DMS79 (cell line): ENCODE measurements at regions not wholly inside any gene's neighbourhood (a gene's known extent, or its start where the extent isn't known, plus 50 kb on each side); places are given as distances from the start of the nearest gene placed in this dataset.
"Not testable (repeated sequence)": the region's sequence is repeated elsewhere in the genome, so short reads cannot be mapped to it uniquely, and the experiment has no call there.

Experiments used
- DNase-seq: peaks from one replicate; lab custom pipeline; 2025; lab: John Stamatoyannopoulos, UW

DNA sequence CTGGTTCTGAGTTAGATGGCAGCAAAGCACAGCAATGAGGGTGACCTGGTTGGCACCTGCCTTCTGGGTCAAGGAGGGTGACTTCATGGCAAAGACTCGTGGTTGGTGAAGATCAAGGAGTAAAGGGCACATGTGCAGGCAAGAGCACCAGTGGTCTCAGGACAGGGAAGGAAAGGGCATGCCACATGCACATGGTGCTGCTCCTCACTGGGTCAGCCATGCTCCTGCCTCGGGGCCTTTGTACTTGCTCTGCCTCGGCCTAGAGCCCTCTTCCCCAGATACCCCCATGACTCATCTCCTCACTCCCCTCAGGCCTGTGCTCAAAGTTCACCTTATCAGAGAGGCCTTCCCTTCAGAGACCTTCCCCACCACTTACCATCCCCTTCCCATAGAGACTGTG lies 106.7 kb upstream of the KDM7A start:
- DNase-seq: no peak

DNA sequence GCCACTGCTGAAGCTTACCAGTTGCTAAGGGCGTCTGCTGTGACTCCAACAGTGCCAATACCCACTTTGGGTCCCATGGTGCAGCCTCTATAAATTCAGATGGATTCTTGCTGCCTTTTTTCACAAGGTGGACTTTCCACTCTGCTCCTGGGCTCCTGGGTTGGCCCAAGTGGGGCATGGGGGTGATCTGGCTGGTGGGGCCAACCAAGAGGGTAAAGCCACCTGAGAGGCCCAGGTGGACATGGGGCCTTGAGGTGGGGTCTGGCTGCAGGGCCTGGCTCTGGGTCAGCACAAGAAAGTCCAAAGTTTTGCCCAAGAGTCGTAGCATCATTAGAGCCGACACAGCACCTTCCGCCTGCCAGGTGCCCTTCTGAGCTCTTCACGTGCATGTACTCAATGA lies 105.2 kb upstream of the KDM7A start:
- DNase-seq: no peak

DNA sequence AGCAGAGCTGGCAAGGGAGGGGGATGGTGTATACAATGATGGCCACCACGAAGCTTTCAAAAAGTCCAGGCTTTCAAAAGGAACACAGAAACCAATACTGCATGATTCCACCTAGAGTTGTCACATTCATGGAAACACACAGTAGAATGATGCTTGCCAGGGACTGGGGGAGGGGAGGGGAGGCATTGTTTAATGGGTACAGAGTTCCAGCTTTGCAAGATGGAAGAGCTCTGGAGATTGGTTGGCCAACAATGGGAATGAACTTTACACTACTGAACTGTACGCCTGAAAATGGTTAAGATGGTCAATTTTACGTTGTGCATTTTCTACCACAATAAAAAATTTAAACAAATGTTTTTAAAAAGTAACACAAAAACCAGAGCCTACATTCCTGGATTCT lies 104.5 kb upstream of the KDM7A start:
- DNase-seq: no peak

DNA sequence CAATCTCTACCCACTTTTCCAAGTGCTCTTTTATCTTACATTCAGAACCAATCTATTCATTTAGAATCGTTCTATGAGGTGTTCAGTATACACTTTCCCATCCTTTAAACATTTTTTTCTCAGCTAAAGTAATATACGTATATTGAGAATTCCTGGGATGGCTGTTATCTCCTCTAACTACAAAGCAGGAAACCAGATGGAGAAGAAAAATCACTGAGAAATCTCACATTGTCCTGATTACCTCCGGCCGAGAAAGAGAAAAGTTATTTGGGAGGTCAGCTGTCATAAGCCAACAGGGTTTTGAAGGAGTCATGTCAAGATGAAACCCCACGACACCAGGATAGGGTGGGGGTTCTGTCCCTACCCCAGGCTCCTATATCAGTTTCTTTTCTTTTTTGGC lies 99.2 kb upstream of the KDM7A start:
- DNase-seq: no peak

DNA sequence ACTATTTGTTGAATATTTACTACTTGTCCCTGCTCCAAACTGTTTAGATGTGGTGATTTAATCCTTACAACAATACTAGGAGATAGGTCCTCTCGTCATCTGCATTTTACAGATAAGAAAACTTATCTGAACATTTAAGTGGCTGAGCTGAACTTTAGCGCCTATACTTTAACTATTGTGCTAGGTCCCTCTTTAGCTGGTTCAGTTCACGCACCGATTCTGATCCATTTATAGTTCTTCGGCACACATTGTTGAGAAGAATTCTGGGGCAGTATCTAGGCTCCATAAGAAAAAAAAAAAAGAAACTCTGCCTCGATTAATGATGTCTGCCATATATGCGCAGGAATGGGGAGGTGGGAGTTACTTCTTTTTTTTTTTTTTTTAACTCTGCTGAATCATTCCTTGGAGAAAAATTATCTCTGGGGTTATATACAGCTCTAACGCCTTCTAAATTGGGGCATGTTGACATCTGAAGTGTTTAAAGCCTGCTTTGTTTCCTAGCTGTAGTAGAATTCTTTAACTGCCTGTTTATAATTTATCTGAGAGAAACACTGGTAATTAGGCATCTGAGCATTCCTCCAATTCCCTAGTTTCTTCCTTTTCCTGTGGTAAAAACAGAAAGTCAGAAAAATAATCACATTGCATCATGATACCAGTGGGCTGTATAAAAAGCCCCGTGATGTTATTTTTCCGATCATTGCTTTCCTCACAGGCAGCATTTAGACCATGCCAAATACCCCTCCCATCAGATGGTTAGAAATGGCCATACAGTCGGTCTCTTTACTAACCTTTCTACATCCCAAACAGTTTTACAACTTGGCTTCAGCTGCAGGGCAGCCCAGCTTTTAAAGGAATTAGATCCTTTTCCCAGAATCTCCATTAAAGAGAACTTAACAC lies 98.5 kb upstream of the KDM7A start:
- no peak for DNase-seq

DNA sequence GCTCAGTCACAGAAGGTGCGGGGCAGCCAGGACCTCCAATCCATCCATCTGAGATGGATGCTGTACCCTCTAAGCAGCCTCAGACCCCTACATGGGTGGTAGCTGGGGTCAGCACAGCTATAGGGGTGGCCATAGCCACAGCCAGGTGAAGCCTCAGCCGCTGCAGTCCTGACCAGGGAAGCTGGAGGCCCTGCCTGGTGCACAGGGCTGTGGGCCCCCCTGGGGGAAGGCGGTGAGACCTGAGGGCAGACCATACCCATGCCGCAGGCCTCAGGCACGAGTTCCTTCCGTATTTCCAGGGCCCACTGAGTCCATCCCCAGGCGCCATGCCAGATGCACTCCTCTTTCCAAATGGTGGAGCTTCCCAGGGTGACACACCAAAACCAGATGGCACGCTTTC lies 96.6 kb upstream of the KDM7A start:
- DNase-seq: no peak

DNA sequence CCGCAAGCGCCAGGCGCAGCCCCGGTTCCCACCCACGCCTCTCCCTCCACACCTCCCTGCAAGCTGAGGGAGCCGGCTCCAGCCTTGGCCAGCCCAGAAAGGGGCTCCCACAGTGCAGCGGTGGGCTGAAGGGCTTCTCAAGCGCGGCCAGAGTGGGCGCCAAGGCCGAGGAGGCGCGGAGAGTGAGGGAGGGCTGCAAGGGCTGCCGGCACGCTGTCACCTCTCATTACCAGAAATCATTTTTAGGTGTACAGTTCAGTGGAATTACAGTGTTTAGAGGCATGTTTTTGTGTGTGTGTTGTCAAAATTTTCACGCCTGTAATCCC lies 94.8 kb upstream of the KDM7A start:
- DNase-seq: not testable (repeated sequence)

DNA sequence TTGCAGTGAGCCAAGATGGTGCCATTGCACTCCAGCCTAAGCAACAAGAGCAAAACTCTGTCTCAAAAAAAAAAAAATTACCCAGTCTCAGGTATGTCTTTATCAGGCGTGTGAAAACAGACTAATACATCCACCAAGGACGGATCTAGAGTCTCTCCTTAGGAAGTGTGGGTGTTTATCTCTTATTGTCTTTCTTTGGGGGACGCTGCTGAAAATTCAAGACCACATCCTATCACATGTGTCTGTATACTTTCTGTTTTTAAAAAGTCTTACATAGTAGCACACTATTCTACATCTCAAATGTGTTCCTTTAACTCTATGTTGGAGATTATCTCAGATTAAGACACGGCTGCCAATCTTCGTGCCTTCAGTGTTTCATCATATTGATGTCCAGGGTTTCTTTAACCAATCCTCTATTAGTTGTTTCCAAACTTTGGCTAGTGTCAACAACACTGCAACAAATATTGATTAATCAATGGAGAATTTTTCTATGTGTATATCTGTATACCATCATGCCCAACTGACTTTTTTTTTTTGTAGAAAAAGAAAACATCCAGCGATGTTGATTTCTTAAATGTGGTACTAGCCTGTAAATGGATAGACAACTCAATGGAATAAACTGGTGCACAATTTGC lies 92.3 kb upstream of the KDM7A start:
- DNase-seq: no peak

DNA sequence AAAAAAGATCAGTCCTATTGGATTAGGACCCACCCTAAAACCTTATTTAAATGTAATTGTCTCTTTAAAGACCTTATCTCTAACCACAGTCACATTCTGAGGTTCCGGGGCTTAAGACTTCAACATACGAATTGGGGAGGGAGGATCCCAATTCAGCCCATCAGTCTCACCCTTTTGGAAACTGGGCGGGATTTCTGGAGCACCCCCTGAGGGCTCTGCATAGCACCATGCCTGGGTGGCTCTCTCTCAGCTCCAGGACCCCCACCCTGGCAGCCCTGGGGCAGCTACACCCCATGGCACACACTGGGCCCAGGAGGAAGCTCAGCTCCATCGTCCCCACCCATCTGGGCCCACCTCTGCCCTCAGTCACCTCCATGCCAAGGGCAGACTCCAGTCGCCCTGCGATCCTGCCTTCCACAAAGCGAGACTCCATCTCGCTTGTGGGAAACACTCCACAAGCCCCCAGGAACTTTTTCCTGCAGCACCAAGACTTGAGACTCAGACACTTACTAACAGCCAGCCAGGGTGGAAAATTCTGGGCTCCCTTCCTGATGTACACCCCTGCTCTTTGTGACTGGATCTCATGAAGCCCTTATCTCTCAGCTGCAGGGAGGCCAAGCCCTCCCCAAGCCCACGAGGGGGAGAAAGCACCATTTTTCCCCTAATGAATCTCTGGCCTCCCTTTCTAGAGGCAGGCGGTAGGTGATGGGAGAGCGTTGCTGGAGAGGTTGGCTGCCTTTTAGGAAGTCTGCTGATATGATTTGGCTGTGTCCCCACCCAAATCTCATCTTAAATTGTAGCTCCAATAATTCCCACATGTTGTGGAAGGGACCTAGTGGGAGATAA lies 90.8 kb upstream of the KDM7A start:
- DNase-seq: no peak

DNA sequence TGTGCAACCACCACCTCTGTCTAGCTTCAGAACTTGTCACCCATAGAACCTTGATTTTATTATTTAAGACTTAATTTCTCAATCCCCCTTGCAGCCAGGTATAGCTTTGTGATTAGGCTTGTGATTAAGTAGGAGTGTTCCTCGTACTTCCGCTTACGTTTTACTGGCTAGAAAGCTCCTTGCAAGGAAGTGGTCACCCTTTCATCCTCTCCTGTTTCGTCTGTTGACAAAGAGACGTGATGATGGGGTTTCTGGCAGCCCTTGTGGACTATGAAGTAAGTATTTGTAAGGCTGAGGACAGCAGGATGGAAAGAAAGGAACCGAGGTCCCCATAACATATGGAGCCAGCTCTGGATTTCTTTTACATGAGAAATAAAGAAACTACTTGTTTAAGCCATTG lies 86.5 kb upstream of the KDM7A start:
- no peak for DNase-seq

DNA sequence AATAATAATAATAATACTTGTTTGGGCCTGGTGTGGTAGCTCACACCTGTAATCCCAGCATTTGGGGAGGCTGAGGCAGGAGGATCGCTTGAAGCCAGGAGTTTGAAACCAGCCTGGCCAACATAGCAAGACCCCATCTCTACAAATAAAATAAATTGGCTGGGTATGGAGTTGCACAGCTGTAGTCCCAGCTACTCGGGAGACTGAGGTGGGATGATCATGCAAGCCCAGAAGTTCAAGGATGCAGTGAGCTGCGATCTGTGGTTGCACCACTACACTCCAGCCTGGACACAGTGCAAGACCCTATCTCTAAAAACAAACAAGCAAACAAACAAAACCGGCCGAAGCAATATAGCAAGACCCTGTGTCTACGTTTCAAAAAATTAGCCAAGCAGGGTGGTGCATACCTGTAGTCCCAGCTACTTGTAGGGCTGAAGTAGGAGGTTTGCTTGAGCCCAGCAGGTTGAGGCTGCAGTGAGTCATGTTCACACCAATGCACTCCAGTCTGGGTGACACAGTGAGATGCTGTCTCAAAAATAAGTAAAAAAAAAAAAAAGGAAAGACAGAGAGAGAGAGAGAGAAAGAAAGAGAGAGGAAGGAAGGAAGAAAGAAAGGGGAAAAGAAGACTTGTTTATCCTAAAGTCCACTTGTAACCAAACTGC lies 85.6 kb upstream of the KDM7A start:
- DNase-seq: no peak

DNA sequence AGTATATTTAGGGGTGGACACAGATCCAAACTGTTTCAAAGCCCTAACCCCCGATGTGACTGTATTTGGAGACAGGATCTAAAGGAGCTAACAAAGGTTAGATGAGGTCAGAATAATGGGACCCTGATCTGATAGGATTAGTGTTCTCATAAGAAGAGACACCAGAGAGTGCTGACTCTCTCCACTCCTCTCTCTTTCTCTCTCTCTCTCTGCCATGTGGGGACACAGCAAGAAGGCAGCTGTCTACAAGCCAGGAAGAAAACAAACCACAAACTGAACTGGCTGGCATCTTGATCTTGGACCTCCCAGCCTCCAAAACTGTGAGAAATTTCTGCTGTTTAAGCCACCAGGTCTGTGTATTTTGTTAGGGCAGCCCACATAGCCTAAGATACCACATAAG lies 84.7 kb upstream of the KDM7A start:
- DNase-seq: no peak

DNA sequence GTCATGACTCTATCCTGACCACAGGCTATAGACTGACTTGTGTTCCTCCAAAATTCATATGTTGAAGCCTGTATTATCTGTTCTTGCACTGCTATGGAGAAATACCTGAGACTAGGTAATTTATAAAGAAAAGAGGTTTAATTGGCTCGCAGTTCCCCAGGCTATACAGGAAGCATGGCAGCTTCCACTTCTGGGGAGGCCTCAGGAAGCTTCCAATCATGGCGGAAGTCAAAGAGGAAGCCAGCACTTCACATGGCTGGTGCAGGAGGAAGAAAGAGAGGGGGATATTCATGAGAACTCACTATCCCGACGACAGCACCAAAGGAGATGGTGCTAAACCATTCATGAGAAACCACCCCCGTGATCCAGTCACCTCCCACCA lies 84.3 kb upstream of the KDM7A start:
- no peak for DNase-seq

DNA sequence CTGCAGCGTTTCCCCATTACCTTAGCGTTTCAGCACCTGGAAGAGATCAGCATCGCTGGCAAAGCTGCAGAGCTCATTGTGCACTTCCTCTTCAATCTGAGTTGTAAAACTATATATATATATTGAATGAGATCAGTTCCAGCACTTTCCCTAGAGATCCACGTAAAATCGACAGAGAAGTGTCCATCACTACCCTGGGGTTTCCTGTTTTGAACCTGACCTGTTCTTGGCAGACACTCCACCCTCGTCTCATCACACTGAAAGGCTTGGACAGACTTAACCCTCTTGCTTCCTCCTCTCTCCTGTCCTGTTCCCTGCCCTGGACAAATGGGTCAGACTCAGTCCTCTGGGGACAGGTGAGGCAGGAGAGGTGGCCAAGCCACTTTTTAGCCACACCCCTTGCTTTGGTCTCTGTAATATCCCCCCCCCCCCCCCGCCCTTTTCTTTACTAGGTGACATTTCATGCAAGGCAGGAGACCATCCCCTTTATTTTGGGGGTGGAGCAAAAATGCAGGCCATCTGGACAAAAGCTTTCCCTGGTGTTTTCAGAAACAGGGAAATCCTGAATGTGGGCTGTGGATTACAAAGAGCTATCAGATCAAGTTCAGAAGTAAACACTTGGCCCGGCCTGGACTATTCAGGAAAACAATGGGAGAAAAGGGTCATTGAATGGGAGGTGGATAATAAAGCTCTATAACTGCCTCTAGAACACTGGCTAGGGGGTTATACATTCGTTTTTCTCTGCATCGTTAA lies 83.7 kb upstream of the KDM7A start:
- no peak for DNase-seq

DNA sequence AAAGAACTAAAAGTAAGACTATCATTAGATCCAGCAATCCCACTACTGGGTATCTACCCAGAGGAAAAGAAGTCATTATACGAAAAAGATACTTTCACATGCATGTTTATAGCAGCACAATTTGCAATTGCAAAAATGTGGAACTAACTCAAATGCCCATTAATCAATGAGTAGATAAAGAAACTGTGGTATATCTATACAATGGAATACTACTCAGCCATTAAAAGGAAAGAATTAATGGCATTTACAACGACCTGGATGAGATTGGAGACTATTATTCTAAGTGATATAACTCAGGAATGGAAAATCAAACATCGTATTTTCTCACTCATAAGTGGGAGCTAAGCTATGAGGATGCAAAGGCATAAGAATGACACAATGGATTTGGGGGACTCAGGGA lies 80.5 kb upstream of the KDM7A start:
- DNase-seq: not testable (repeated sequence)

DNA sequence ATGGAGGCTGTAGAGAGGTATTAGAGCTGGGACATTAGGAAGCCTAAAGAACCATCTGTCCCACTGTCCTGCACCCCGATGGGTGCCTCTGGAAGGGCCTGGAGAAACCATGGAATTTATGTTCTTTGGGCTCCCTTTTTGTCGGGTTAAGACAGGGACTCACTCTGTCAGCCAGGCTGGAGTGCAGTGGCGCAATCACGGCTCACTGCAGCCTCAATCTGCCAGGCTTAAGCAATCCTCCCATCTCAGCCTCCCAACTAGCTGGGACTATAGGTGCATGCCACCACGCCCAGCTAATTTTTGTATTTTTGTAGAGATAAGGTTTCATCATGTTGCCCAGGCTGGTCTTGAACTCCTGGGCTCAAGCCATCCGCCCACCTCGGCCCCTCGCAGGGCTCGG lies 78.2 kb upstream of the KDM7A start:
- not testable (repeated sequence) for DNase-seq

DNA sequence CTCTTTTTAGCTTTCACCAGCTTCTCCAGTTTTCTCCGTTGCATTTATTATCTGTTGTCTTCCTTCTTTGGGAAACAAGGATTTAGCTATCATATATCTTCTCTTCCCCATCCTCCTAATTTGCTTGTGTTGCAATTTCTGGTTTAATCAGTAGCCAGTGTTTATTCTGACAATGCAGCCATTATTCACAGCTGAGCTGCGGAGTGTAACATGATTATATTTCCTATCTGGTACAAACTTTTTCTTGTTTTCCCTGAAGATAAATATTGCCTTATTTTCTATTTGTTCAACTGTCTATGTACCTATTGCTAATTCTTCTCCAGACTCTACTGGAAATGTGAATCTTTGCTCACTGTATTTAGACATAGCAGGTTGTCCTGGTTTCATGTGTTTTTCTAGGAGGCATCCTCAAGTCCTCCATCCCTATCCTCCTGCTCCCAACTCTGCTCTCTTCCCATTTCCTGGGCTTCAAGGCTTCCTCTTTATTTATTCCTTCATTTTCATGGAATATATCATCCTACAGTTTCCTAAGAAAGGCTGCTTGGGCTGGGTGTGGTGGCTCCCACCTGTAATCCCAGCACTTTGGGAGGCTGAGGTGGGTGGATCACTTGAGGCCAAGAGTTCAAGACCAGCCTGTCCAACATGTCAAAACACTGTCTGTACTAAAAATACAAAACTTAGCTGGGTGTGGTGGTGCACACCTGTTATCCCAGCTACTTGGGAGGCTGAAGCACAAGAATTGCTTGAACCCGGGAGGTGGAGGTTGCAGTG lies 72.4 kb upstream of the KDM7A start:
- no peak for DNase-seq

DNA sequence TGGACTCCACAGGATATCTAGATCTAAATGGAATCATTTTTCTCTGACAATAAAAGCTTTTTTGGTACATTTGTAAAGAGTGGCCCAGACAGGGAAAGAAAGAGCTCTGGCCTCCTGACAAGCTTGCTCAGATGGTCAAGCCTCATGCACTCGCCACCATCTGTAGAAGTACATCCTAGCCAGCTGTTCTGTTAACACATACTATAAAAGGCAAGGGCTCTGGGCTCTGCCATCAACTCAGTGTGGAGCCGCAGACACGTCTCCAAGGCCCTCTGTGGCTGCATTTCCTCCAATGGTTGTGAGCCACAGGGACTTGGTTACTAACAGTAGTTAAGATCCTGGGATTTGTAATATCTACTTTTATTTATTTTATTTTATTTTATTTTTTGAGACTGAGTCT lies 70.8 kb upstream of the KDM7A start:
- DNase-seq: no peak

DNA sequence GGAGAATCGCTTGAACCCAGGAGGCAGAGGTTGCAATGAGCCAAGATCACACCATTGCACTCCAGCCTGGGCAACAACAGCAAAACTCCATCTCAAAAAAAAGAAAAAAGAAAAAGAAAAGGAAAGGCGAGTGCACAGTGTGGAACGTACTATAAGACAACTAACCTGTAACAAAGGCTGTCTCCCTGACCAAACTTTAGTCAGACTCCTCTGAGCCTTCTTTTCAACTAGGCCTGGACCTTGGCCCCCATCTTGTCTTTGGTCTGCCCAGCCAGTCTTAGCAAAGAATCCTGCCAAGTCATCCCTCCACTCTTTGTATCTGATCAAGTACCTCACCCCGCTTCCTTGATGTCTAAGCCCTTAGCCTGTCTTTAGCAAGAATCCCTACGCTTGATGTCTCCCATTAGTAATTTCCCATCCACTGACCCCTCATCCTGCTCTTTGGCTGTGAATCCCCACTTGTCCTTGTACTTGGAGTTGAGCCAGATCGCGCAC lies 68.9 kb upstream of the KDM7A start:
- DNase-seq: no peak
